Middle frontal gyrus (tissue), 1 donor: ENCODE measurements at regions not wholly inside any gene's neighbourhood (a gene's known extent, or its start where the extent isn't known, plus 50 kb on each side); places are given as distances from the start of the nearest gene placed in this dataset.
"Not testable (repeated sequence)": the region's sequence is repeated elsewhere in the genome, so short reads cannot be mapped to it uniquely, and the experiment has no call there.

Experiments
- DNase-seq: peaks from one replicate; pipeline ENCODE4 v3.0.0-alpha.2; 2015; ENCODE audit warnings: low spot score; ENCODE audit errors: extremely low spot score

GRCh38 chr2:87262184-87262702, 240.6 kb upstream of the PLGLB1 start:
- not testable (repeated sequence) for DNase-seq

GRCh38 chr2:87263868-87264518, 242.3 kb upstream of the PLGLB1 start:
- DNase-seq, result not testable (repeated sequence)

DNA sequence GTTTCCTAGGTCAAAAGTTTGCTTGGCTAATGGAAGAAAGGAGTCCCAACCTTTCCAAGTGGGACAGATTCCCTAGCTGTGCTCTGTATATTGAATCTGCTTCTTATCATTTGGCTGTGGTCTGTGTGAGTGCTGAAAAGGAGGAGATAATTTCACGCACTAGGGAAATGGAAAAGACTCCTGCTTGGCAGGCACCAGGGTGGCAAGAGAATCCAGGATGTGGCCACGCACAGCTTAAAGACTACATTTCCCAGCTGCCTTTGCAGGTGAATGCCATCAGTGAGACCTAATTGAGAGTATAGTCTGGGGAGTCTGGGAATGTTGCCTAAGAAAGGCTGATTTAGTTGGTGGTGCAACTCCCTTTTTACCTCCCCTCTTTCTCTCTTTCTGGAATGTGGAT, 253.5 kb upstream of the PLGLB1 start:
- not testable (repeated sequence) for DNase-seq

DNA sequence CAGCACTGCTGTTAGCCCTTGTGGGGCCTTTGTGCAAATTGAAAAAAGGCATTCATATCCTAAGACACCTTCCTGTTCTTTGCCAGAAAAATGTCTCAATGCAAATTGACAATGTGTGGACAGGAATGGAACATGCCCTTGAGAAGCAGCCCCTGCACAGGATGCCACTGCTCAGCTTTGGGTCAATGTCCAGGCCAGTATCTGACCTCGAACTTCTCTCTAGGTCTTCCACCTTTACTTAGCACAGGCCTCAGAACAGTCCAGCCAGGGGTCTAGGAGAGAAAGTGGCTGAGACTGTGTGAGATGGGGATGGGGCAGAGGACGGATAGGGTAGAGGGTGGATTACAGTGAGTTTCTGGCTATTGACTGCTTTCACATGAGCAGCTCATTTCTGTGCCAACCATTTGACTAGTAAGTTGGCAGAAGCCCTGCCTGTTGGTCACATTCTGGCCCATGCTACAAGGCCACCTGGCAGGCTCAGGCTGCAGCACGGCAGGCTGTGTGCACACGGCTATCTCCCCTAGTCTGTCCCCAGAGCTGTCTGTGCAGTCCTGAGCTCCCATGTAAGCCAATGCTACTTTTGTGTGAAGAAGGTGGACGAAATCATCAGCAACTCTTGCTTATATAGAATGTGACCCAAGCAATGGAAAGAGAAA, 254.5 kb upstream of the PLGLB1 start:
- not testable (repeated sequence) for DNase-seq

- DNase-seq, result not testable (repeated sequence)
Observed at GRCh38 chr2:87276673-87277072, 255.0 kb upstream of the PLGLB1 start.

DNA sequence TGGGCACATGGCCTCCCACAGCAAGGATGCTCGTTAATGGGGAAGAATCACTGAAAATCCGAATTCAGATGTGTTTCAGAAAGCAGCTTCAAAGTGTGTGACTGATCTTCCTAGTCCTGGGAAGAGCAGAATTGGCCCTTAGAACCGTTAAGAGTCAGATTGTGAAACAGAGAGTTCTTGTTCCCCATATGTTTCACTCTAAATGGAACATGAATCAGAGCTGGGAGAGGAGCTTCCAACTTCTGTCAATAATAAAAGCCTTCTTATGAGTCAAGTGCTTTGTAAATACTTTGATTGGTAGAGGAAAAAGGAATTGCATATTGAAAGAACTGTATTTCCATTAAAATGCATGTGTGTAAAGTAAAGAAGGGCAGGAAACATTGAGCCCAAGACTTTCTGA, 256.1 kb upstream of the PLGLB1 start:
- not testable (repeated sequence) for DNase-seq

- DNase-seq, result not testable (repeated sequence)
Observed at GRCh38 chr2:87280596-87281355, 259.1 kb upstream of the PLGLB1 start.

DNA sequence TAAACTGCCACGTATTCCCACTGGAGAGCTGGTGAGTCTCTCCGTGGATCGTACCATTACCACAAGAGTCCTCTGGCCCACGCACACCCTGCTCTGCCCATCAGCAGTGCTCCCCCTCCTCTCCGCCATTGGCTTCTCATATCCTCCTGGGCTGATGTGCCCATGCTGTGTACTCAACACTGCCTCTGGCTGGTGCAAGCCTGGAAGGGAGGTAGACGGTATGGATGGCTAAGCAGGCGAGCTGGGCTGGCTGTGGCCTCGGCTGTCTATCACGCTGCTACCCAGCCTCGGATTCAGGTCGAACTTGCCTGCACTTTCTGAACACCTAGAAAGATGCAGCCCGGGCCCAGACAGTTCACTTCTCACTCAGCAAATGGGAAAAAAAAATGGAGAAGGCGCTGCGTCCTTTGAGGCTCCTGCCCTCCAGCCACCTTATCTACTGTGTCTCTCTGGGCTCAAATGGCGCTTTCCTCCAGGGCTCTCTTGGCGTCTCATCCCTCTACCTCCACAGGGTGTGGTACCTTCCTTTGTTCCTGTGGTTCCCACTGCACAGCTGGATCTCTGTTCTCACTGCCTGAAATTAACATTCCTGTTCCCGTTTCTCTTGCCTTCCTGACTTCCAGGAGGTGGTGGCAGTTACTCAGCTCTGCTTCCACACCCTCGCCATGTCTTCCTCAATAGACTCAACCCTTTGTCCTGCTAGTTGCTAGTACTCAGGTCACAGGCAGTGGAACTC, 262.3 kb upstream of the PLGLB1 start:
- not testable (repeated sequence) for DNase-seq

DNA sequence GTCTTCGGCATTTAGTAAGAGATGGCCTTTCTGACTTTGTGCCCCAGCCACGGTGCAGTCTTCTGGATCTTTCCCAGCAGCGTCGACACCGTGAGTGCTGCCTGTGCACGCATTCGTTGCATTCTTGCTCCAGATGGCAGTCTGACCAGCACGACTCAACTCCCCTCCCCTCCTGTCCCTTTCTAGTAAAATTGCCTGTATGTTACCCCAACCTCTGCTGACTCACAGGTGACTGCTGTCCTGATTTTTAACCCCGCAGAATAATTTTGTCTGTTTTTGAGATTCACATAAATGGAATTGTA, 262.8 kb upstream of the PLGLB1 start:
- not testable (repeated sequence) for DNase-seq

- DNase-seq, result not testable (repeated sequence)
Observed at GRCh38 chr2:87285139-87285538, 263.5 kb upstream of the PLGLB1 start.

DNA sequence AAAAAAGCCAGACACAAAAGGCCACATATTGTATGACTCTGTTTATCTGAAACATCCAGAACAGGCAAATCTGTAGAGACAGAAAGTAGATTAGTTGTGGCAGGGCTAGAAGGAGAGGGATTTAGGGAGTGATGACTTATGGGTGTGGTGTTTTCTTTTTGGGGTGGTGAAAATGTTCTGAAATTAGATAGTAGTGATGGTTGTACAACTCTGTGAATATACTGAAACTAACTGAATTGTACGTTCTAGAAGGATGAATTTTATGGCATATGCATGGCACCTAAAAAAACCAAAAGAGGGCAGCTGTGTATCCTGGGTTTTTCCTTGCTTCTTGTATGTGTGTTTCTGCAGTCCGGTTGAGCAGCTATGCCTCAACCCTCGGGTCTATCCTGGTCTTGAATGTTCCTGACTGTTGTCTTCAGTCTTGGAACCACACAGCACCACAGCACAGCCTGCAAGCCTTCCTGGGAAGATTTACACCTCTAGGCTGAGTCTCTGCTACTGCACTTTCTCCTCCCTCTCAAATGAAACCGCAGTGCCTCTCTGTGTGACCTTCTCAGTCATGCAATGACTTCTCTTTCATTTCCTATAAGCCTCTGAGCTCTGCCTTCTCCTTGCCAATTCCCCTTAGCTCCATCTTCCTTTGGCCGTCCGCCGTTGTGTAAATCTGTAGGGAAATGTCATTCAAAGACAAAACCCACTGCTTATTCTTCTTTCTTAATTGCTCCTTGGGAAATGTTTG, 269.1 kb upstream of the PLGLB1 start:
- DNase-seq, result not testable (repeated sequence)

- not testable (repeated sequence) for DNase-seq
Observed at GRCh38 chr2:87291400-87292200, 270.0 kb upstream of the PLGLB1 start.

- not testable (repeated sequence) for DNase-seq
Observed at GRCh38 chr2:87293931-87294594, 272.4 kb upstream of the PLGLB1 start.

- not testable (repeated sequence) for DNase-seq
Observed at GRCh38 chr2:87295135-87295534, 273.5 kb upstream of the PLGLB1 start.

- not testable (repeated sequence) for DNase-seq
Observed at GRCh38 chr2:87301349-87301748, 279.7 kb upstream of the PLGLB1 start.

GRCh38 chr2:87301871-87302270, 280.2 kb upstream of the PLGLB1 start:
- DNase-seq, result not testable (repeated sequence)

DNA sequence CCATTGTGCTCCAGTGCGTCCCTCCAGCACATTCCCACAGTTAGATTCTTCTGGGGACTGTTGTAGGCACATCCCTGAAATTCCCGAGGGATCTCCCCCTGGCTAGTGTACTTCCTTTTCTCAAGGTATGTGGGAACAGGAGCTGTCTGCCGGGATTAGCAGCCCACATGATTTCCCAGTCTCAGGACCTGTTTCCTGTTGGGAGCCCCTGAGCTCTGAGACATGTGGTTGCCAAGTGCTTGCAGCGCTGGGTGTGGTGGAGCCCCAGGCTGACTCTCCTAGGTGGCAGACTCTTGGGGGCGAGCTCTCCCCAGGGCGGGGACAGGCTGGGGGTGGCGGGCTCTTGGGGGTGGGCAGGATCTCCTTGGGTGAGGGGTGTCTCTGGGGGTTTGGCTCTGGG, 287.0 kb upstream of the PLGLB1 start:
- not testable (repeated sequence) for DNase-seq

GRCh38 chr2:87309785-87310184, 288.1 kb upstream of the PLGLB1 start:
- DNase-seq, result not testable (repeated sequence)

- not testable (repeated sequence) for DNase-seq
Observed at GRCh38 chr2:87311896-87312441, 290.3 kb upstream of the PLGLB1 start.
